Adrenal gland (tissue), 9 donors: ENCODE measurements at regions not wholly inside any gene's neighbourhood (a gene's known extent, or its start where the extent isn't known, plus 50 kb on each side); places are given as distances from the start of the nearest gene placed in this dataset.

Source experiments
- DNase-seq, 7 donors: peaks; one replicate each; pipeline ENCODE4 v3.0.0-alpha.2; 2019 to 2020
- H3K27ac ChIP-seq, 5 donors: fragments of 200-600 bp; sonication (generic) in 4 of 5; 1 replicate in 3 of 5; 2 replicates in 2 of 5; pipeline versions ENCODE4 v1.5.1 to v1.8.0; 2016 to 2020; ENCODE audit warnings: mild to moderate bottlenecking in 1 of 5
- H3K27me3 ChIP-seq: fragments of 200-600 bp; 2 replicates; pipeline ENCODE4 v1.8.0; 2021
- H3K36me3 ChIP-seq, 2 donors: fragments of 200-600 bp; replicated peaks in 1 of 2; 1 replicate in 1 of 2; 2 replicates in 1 of 2; pipeline versions ENCODE4 v1.5.1 to v1.8.0; 2018 to 2022
- H3K4me1 ChIP-seq, 2 donors: fragments of 200-600 bp; replicated peaks in 1 of 2; 1 replicate in 1 of 2; 2 replicates in 1 of 2; pipeline versions ENCODE4 v1.5.1 to v1.8.0; 2018 to 2021
- H3K4me3 ChIP-seq, 4 donors: fragments of 200-600 bp; sonication (generic) in 3 of 4; one replicate each; pipeline ENCODE4 v1.5.1; 2016 to 2018
- H3K9me3 ChIP-seq, 3 donors: fragments of 200-600 bp; sonication (generic) in 1 of 3; replicated peaks in 1 of 3; 1 replicate in 2 of 3; 2 replicates in 1 of 3; pipeline versions ENCODE4 v1.5.1 to v1.8.0; 2016 to 2021
- CTCF ChIP-seq, 6 experiments: fragments of 450-650 bp in 4 of 6; fragments of 200-600 bp in 2 of 6; sonication (generic) in 1 of 6; IDR thresholded peaks; 1 replicate in 5 of 6; 2 replicates in 1 of 6; pipeline versions ENCODE4 v1.5.1 to v1.8.0; 2016 to 2021; ENCODE audit warnings: antibody characterized with exemption in 6 of 6, mild to moderate bottlenecking in 2 of 6, moderate library complexity in 1 of 6
- POLR2A ChIP-seq, 2 donors: fragments of 450-650 bp; IDR thresholded peaks; one replicate each; pipeline ENCODE4 v1.6.1; 2017; ENCODE audit warnings: antibody characterized with exemption in 2 of 2, mild to moderate bottlenecking in 2 of 2, moderate library complexity in 1 of 2
- WGBS, 4 donors: extraction: QIAGEN DNeasy Blood & Tissue Kit in 2 of 4; methylation state at CpG; one replicate each; pipeline versions ENCODE4 v1.1.5 to v1.1.7; 2013 to 2017; 5-methylcytosine and 5-hydroxymethylcytosine counted together
- intact Hi-C, 2 donors: fragments of 100-400 bp; cut with DNase I; formaldehyde crosslinking; loops; one replicate each; pipeline versions ENCODE4 v1.14.1 to v1.15.0; 2022 to 2023
- donor health status: healthy with polysubstance abuse.
- donor health status: Bipolar disorder and iron deficiency.
- donor health status: DM: yes; HTN: yes; CAD: no.
- donor health status: DM: no; HTN: no; CAD: no.
- donor health status: DM: no; HTN: no; CAD: no.

GRCh38 chr3:26264708-26265107 lies 357.9 kb upstream of the LRRC3B start:
- 58 to 77% (median 73%) methylated on average over 4 of the region's 4 CpGs for WGBS, 4 donors
- TF ChIP-seq CTCF (IDR thresholded peaks at IDR 0.05) (no peak), POLR2A (IDR thresholded peaks at IDR 0.05) (no peak)
- H3K4me3 ChIP-seq = no peak overlapping the region
- no peak overlapping the region for H3K27ac ChIP-seq
- H3K36me3 ChIP-seq = no peaks in the 10 kb centered on the region
- no peaks in the 10 kb centered on the region for H3K27me3 ChIP-seq
- intact Hi-C loops = no loop called here
- H3K4me1 ChIP-seq = no peaks in the 10 kb centered on the region
- no peak for DNase-seq
- H3K9me3 ChIP-seq = no peaks in the 10 kb centered on the region

DNA sequence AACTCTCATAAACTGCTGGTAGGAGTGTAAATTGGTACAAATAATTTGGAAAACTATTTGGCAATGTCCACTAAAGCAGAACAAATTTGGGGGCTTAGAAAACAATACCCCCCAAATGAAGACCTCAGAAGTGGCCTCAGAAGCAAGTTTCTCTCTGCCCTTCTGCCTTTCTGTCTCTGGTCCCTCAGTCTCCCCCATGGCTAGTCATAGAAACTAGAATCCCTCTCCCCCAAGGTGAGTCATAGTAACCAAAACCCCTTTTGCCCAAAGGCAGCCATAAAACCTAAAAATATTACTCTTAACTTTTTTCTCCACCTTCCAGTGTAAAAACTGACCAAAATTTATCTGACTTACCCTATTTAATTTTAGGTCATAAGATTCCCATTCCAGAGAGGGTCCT lies 350.7 kb upstream of the LRRC3B start:
- intact Hi-C loops = no loop called here
- no peaks in the 10 kb centered on the region for H3K36me3 ChIP-seq
- DNase-seq = no peak
- no peak overlapping the region for H3K4me3 ChIP-seq
- H3K27ac ChIP-seq = no peak overlapping the region
- H3K9me3 ChIP-seq = no peaks in the 10 kb centered on the region
- H3K27me3 ChIP-seq = no peaks in the 10 kb centered on the region
- TF ChIP-seq POLR2A (IDR thresholded peaks at IDR 0.05) (no peak), CTCF (IDR thresholded peaks at IDR 0.05) (no peak)
- H3K4me1 ChIP-seq = no peaks in the 10 kb centered on the region

GRCh38 chr3:26273196-26273595 lies 349.4 kb upstream of the LRRC3B start:
- Histone ChIP-seq H3K4me1 (no peaks in the 10 kb centered on the region), H3K27ac (no peak overlapping the region), H3K9me3 (no peaks in the 10 kb centered on the region), H3K27me3 (no peaks in the 10 kb centered on the region), H3K4me3 (no peak overlapping the region), H3K36me3 (no peaks in the 10 kb centered on the region)
- DNase-seq = no peak
- TF ChIP-seq POLR2A (IDR thresholded peaks at IDR 0.05) = no peak
- TF ChIP-seq CTCF (IDR thresholded peaks at IDR 0.05) = no peak
- intact Hi-C loops = no loop called here

GRCh38 chr3:26279091-26279490 lies 343.5 kb upstream of the LRRC3B start:
- Histone ChIP-seq H3K9me3 (peaks cover 0 to 3% (median 0%) of the 10 kb centered on the region in 3 donors), H3K4me3 (no peak overlapping the region), H3K27ac (no peak overlapping the region), H3K27me3 (no peaks in the 10 kb centered on the region), H3K36me3 (no peaks in the 10 kb centered on the region), H3K4me1 (no peaks in the 10 kb centered on the region)
- no peak for TF ChIP-seq POLR2A (IDR thresholded peaks at IDR 0.05)
- TF ChIP-seq CTCF (IDR thresholded peaks at IDR 0.05) = no peak
- DNase-seq = no peak
- WGBS, 4 donors = 29 to 61% (median 57%) methylated on average over 1 of the region's 1 CpG
- intact Hi-C loops = no loop called here
